ENCODE measurements at regions not wholly inside any gene's neighbourhood (a gene's known extent, or its start where the extent isn't known, plus 50 kb on each side); places are given as distances from the start of the nearest gene placed in this dataset.
"Not testable (repeated sequence)": the region's sequence is repeated elsewhere in the genome, so short reads cannot be mapped to it uniquely, and the experiment has no call there.

GRCh38 chr6:102911571-102911970, 1518.1 kb downstream of the GRIK2 start:
- Histone ChIP-seq H3K27me3 (no peaks in the 10 kb centered on the region), H3K9me3 (peaks cover 8% of the 10 kb centered on the region), H3K27ac (no peak overlapping the region), H3K4me1 (no peaks in the 10 kb centered on the region), H3K4me3 (no peak overlapping the region), H3K36me3 (no peaks in the 10 kb centered on the region)
- TF ChIP-seq CTCF (IDR thresholded peaks at IDR 0.05) (no peak), POLR2A (IDR thresholded peaks at IDR 0.05) (no peak), POLR2AphosphoS5 (IDR thresholded peaks at IDR 0.05) (no peak), EP300 (IDR thresholded peaks at IDR 0.05) (no peak)
- DNase-seq (ENCODE audit: low spot score in 2 of 2) = no peak

- not testable (repeated sequence) for H3K9me3 ChIP-seq; H3K27me3 ChIP-seq; DNase-seq (ENCODE audit: low spot score in 2 of 2); H3K27ac ChIP-seq; H3K4me1 ChIP-seq; H3K4me3 ChIP-seq; H3K36me3 ChIP-seq
- WGBS = 94% methylated on average over 20 of the region's 38 CpGs
Observed at GRCh38 chr6:102910701-102911139, 1517.2 kb downstream of the GRIK2 start.

GRCh38 chr6:102907181-102907580, 1513.7 kb downstream of the GRIK2 start:
- Histone ChIP-seq H3K27me3 (no peaks in the 10 kb centered on the region), H3K4me1 (no peaks in the 10 kb centered on the region), H3K27ac (no peak overlapping the region), H3K9me3 (peaks cover 8% of the 10 kb centered on the region), H3K4me3 (no peak overlapping the region), H3K36me3 (no peaks in the 10 kb centered on the region)
- TF ChIP-seq POLR2AphosphoS5 (IDR thresholded peaks at IDR 0.05) (no peak), CTCF (IDR thresholded peaks at IDR 0.05) (no peak), POLR2A (IDR thresholded peaks at IDR 0.05) (no peak), EP300 (IDR thresholded peaks at IDR 0.05) (no peak)
- 73% methylated on average over 5 of the region's 6 CpGs for WGBS
- DNase-seq (ENCODE audit: low spot score in 2 of 2) = no peak

GRCh38 chr6:102902471-102902870, 1509.0 kb downstream of the GRIK2 start:
- DNase-seq (ENCODE audit: low spot score in 2 of 2) = no peak
- Histone ChIP-seq H3K9me3 (peaks cover 1% of the 10 kb centered on the region), H3K36me3 (no peaks in the 10 kb centered on the region), H3K27me3 (no peaks in the 10 kb centered on the region), H3K4me3 (no peak overlapping the region), H3K4me1 (no peaks in the 10 kb centered on the region), H3K27ac (no peak overlapping the region)
- TF ChIP-seq EP300 (IDR thresholded peaks at IDR 0.05) (no peak), CTCF (IDR thresholded peaks at IDR 0.05) (no peak), POLR2A (IDR thresholded peaks at IDR 0.05) (no peak), POLR2AphosphoS5 (IDR thresholded peaks at IDR 0.05) (no peak)
- WGBS = 50% methylated on average over 1 of the region's 1 CpG

- H3K27me3 ChIP-seq = no peaks in the 10 kb centered on the region
- WGBS = 72% methylated on average over 4 of the region's 4 CpGs
- no peak for DNase-seq (ENCODE audit: low spot score in 2 of 2)
- no peak overlapping the region for H3K4me3 ChIP-seq
- no peaks in the 10 kb centered on the region for H3K36me3 ChIP-seq
- no peaks in the 10 kb centered on the region for H3K9me3 ChIP-seq
- no peak for TF ChIP-seq POLR2A (IDR thresholded peaks at IDR 0.05)
- TF ChIP-seq EP300 (IDR thresholded peaks at IDR 0.05) = no peak
- no peak for TF ChIP-seq POLR2AphosphoS5 (IDR thresholded peaks at IDR 0.05)
- TF ChIP-seq CTCF (IDR thresholded peaks at IDR 0.05) = no peak
- H3K27ac ChIP-seq = no peak overlapping the region
- H3K4me1 ChIP-seq = no peaks in the 10 kb centered on the region
Observed at GRCh38 chr6:102895683-102896082, 1502.2 kb downstream of the GRIK2 start.

GRCh38 chr6:102885165-102885564, 1491.7 kb downstream of the GRIK2 start:
- Histone ChIP-seq H3K9me3 (no peaks in the 10 kb centered on the region), H3K4me1 (no peaks in the 10 kb centered on the region)

More at GRCh38 chr6:102885165-102885564, 1491.7 kb downstream of the GRIK2 start:
- DNase-seq (ENCODE audit: low spot score in 2 of 2) = no peak
- H3K27me3 ChIP-seq = no peaks in the 10 kb centered on the region
- TF ChIP-seq POLR2A (IDR thresholded peaks at IDR 0.05) (no peak), EP300 (IDR thresholded peaks at IDR 0.05) (no peak), CTCF (IDR thresholded peaks at IDR 0.05) (no peak), POLR2AphosphoS5 (IDR thresholded peaks at IDR 0.05) (no peak)
- no peak overlapping the region for H3K27ac ChIP-seq
- H3K4me3 ChIP-seq = no peak overlapping the region
- H3K36me3 ChIP-seq = no peaks in the 10 kb centered on the region
- 73% methylated on average over 2 of the region's 2 CpGs for WGBS
